ENCODE measurements at regions not wholly inside any gene's neighbourhood (a gene's known extent, or its start where the extent isn't known, plus 50 kb on each side); places are given as distances from the start of the nearest gene placed in this dataset.

- no peak for TF ChIP-seq CTCF (IDR thresholded peaks at IDR 0.05; ENCODE audit: low read depth, low read length)
- Histone ChIP-seq H3K9me3 (no peaks in the 10 kb centered on the region), H3K36me3 (no peaks in the 10 kb centered on the region), H3K4me3 (ENCODE audit: low read depth, low read length) (no peak overlapping the region), H3K27me3 (no peaks in the 10 kb centered on the region), H3K4me1 (no peaks in the 10 kb centered on the region)
- no peak for DNase-seq
Observed at GRCh38 chr3:80391573-80391972, 623.8 kb upstream of the ROBO1 start.

- Histone ChIP-seq H3K36me3 (no peaks in the 10 kb centered on the region), H3K4me1 (no peaks in the 10 kb centered on the region), H3K27me3 (no peaks in the 10 kb centered on the region), H3K9me3 (no peaks in the 10 kb centered on the region), H3K4me3 (ENCODE audit: low read depth, low read length) (no peak overlapping the region)
- DNase-seq: no peak
- no peak for TF ChIP-seq CTCF (IDR thresholded peaks at IDR 0.05; ENCODE audit: low read depth, low read length)
Observed at GRCh38 chr3:80384811-80385210, 617.0 kb upstream of the ROBO1 start.

GRCh38 chr3:80374423-80374822, 606.6 kb upstream of the ROBO1 start:
- Histone ChIP-seq H3K4me3 (ENCODE audit: low read depth, low read length) (no peak overlapping the region), H3K36me3 (no peaks in the 10 kb centered on the region), H3K4me1 (peaks cover 2% of the 10 kb centered on the region; the same call in 1 of the 2 replicates), H3K9me3 (no peaks in the 10 kb centered on the region), H3K27me3 (no peaks in the 10 kb centered on the region)
- DNase-seq: no peak
- no peak for TF ChIP-seq CTCF (IDR thresholded peaks at IDR 0.05; ENCODE audit: low read depth, low read length)

GRCh38 chr3:80368616-80369015, 600.8 kb upstream of the ROBO1 start:
- H3K27me3 ChIP-seq: no peaks in the 10 kb centered on the region
- no peaks in the 10 kb centered on the region; the same call in 1 of the 2 replicates for H3K9me3 ChIP-seq
- TF ChIP-seq CTCF (IDR thresholded peaks at IDR 0.05; ENCODE audit: low read depth, low read length): no peak
- no peak for DNase-seq
- no peak overlapping the region for H3K4me3 ChIP-seq (ENCODE audit: low read depth, low read length)
- peaks cover 5% of the 10 kb centered on the region; the same call in 1 of the 2 replicates for H3K4me1 ChIP-seq
- H3K36me3 ChIP-seq: no peaks in the 10 kb centered on the region

GRCh38 chr3:80366808-80367548, 599.2 kb upstream of the ROBO1 start:
- no peaks in the 10 kb centered on the region for H3K27me3 ChIP-seq
- no peaks in the 10 kb centered on the region for H3K36me3 ChIP-seq
- H3K4me3 ChIP-seq (ENCODE audit: low read depth, low read length): no peak overlapping the region
- no peak for DNase-seq
- no peaks in the 10 kb centered on the region; the same call in 1 of the 2 replicates for H3K9me3 ChIP-seq
- TF ChIP-seq CTCF (IDR thresholded peaks at IDR 0.05; ENCODE audit: low read depth, low read length): no peak
- H3K4me1 ChIP-seq: peaks cover 5% of the 10 kb centered on the region; the same call in 1 of the 2 replicates

- H3K4me1 ChIP-seq: no peaks in the 10 kb centered on the region
- no peak for TF ChIP-seq CTCF (IDR thresholded peaks at IDR 0.05; ENCODE audit: low read depth, low read length)
- DNase-seq: no peak
- H3K36me3 ChIP-seq: no peaks in the 10 kb centered on the region
- H3K9me3 ChIP-seq: no peaks in the 10 kb centered on the region
- H3K27me3 ChIP-seq: no peaks in the 10 kb centered on the region
- H3K4me3 ChIP-seq (ENCODE audit: low read depth, low read length): no peak overlapping the region
Observed at GRCh38 chr3:80357761-80358160, 590.0 kb upstream of the ROBO1 start.

All from BE2C (cell line).